ENCODE measurements at regions not wholly inside any gene's neighbourhood (a gene's known extent, or its start where the extent isn't known, plus 50 kb on each side); places are given as distances from the start of the nearest gene placed in this dataset.

DNA sequence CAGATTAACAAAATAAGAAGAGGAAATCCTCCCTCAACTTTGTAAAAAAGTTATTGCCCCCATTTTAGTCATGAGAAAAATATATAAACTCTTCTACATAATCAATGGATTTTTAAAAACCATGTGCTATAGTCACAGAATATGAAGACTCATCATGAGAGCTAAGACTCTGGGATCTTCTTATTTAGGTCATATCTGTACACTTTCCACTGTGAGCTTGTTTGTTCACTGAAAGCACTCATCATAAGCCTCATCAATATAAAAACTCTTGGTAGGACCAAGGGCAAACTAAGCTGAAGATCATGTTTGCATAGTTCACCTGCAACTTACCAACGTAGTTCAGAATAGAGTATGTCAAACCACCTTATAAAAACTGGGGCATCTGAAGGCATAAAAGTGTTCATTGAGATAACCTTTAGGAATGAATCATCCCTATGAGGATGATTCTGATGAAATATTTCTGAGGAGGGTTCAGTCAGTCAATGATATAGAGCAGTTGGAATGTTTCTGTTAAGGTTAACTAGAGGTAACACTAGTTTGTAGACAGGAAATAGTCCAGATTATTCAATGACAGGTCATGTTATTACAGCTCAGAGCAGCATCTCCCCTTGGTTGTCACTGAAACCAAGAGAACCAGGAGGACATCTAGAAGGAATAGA lies 289.9 kb upstream of the SMC2 start:
- peak; percentile 96 for DNase-seq

DNA sequence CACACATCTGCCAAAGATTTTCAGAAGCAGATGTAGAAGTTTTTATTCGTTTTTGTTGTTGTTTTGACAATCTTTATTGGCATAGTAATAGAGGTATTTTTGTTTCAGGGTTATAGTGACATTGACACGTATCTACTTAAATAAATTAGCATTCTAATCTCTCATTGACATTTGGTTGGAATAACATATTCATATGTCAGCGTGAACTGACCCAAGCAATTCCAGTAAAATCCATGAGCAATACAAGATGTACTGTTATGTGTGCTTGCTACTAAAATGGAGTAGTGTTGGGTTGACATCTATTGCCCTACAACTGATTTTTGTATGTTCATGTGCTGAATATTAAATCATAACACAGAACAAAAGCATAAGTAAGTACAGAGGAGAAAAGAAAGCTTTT lies 284.4 kb upstream of the SMC2 start:
- DNase-seq = no peak

DNA sequence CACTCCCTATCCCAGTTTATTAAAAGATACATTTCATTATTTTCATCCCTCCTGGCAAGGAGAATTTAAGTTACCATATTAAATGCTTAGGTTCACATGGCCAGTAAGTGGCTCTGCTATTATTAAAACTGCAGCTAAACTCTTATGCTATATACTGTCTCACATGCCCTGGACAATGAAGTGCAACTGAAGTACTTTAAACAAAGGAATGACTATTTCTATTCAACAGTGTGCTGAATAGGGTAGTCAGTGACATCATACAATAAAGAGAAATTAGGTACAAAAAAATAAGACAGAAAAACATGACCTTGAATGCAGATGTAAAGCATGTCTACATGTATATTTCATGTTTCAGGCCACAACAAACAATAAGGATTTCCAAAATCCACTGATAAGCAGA lies 282.6 kb upstream of the SMC2 start:
- no peak for DNase-seq

DNA sequence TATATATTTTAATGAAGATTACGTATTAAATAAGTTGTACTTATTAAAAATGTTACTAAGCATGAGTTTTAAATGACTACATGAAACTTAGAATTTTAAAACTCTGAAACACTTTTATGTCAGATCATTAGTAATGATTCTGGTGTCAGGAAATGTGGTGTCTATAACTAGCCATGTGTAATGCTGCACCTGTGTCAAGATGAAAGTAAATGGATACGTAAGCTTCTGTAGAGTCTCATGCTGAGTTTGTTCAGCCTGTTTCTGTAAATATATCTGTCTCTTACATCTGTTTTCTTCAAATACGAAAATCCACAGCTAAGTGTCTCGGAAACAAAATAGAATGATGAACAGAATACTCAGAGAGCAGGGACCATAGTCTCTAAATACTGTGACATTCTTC lies 278.0 kb upstream of the SMC2 start:
- DNase-seq = no peak

DNA sequence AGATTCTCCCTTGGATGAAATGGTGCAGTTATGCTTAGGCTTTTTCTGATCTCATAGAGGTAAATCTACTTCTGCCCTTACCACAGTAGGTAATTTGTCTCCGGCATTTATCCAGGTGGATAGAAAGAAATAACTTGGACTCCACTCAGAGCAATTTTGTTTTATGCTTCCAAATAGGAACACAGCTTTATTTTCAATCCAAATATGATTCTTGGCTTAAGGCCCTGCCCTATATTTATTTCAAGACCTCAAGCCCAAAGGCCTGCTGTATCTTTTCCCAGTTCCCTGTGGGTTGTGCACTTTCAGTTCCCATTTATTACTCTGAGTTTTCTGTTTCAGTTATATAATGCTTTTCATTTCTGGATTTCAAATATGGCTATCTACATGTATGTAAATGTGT lies 274.2 kb upstream of the SMC2 start:
- DNase-seq = no peak

DNA sequence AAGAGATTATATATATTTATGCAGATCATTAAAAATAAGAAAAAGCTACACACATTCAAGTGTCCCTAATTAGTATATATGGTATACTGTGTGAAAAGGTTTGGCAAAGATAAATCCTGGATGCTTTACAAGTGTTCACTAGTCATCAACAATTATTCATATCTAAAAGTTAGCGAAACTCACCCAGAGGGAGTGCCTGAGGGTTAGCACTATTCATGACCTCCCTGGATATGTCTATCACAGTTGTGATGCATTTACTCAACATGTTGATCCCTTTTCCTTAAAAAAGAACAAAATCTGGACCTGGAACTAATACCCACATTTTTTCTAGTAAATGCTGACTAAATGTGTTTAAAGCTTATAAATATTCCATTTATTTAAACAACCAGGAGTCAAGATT lies 273.0 kb upstream of the SMC2 start:
- no peak for DNase-seq

DNA sequence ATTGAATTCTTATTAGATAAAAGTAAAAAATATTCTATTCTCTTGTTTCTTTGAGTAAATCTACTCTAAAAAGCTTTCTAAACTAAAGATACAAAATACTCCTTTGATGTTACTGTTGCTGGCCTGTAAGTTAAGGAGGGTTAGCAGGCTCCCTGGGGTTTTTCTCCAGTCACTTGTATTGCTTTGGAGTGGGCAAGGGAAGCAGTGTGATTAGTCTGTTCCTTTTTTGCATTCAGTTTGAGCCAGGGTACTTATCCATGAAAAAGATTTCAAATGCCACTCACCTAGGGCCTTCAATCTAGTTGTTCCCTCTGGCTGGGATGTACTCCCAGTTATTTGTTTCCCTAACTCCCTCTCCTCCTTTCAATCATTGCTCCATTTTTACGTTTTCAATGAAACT lies 256.2 kb upstream of the SMC2 start:
- no peak for DNase-seq

DNA sequence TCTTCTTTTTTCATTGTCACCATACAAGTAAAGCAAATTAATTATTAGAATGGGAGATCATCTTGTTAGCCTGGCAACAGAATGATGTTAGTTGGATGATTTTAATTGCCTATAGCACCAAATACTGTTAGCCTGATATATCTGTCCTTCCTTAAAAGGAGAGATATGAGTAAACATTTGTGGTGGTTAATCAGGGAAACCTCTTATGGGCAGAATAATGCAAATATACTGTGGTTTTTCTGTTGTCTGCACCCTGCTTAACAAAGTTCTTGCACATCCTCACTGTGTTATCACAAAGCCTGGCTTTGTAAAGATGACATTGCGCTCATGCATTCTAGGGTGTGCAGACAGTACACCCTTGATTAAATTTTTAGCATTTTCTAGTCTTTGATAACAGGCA lies 254.9 kb upstream of the SMC2 start:
- no peak for DNase-seq

DNA sequence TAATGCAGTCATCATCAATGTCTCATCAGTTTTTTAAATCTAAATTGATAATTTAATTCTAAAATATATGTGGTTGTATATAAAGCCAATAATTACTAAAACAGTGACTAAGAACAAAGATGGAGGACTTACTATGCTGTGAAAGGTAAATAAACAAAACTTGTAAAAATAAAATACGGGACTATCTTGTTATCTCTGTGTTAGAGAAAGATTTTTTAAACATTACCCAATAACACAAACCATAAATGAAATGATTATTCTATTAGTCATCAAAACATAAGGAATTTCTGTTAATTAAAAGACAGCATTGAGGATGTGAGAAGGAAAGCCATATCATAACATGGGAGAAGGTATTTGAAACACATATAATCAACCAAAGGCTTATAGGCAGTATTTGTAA lies 226.2 kb upstream of the SMC2 start:
- DNase-seq = no peak

DNA sequence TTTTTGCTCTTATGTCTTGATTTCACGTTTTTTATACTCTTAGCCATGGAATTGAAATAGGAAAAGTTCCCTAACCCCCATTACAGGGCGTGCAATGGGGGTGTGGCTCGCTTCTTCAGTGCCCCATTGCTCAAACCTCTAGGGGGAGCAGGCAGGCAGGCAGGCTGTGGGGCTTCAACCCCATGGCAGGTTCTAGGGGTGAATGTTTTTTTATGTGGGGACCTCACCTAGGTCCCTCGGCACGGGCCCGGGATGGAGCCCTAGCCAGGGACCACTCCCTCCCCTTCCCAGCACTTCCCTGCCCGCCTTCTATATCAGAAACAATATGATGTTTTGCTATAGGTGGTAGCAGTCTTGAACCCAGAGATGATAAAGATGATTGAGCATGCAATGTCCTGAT lies 221.3 kb upstream of the SMC2 start:
- no peak for DNase-seq

DNA sequence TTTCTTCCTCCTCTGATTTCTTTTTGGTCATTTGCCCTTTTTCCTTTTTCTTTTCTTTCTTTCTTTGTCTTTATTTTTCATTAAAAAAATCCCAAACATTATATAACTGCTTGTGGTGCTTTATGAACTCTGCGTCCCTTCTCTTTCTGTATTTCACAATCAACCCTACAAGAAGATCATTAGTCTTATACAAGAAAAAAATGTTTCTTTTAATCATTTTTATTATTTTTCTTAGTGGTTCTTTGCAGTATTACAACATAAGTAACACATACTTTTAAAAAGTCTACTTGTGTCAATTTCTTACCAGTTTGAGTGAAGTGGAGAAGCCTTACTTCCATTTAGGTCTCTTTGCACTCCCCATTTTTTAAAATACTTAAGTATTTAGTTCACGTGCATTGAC lies 212.7 kb upstream of the SMC2 start:
- no peak for DNase-seq

DNA sequence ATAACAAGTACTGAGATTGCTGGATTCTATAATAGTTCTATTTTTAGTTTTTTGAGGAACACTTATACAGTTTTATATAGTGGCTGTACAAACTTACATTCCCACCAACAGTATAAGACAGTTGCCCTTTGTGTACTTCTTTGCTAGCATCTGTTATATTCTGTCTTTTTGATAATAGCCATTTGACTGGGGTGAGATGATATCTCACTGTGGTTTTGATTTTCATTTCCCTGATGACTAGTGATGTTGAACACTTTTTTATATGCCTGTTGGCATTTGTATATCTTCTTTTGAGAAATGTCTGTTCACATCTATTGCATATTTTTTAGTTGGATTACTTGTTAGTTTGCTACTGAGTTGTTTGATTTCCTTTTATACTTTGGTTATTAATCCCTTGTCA lies 204.1 kb upstream of the SMC2 start:
- DNase-seq = no peak

DNA sequence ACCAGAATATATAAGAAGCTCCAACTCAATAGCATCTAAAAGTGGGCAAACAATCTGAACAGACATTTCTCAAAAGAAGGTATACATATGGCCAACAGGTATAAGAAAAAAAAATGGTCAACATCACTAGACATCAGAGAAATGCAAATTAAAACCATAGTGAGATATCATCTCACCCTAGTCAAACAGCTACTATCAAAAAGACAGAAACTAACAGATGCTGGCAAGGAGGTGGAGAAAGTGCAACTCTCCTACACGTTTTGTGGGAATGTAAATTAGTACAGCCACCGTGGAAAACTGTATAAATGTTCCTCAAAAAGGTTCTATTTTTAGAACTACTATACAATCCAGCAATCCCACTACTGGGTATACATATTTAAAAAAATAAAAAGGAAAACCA lies 199.9 kb upstream of the SMC2 start:
- no peak for DNase-seq

DNA sequence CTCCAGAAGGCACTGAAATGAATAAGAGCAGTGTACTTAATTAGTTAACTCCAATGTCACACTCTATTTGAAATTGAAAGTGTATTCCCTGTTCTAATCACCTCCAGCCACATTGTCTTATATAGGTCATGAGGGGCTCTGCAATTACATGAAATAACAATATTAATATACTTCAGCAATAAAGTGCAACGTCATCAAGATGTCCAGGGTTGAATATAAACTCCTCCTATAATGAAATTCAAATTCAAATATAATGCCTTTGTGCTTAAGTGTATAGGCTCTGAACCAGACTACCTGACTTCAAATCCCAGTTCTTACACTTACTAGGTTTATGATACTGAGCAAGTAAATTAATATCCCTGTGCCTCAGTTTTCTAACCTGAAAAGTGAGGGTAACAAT lies 195.6 kb upstream of the SMC2 start:
- DNase-seq = no peak

DNA sequence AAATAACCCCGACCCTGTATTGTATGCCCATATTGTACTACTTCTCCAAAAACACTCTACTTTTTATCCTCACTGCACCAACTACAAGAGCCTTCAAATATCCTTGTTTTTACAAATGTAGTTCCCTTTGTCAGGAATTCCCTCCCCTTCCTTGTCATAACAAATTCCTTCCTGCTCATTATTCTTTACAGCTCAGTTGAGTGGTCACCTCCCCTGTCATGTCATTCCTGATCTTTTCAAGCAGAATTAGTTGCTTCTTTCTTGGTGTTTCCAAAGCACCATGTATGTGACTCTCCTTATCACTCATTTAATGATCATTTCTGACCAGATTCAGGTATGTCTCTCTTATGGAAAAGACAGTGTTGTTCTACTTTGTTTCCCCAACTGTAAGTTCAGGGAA lies 194.2 kb upstream of the SMC2 start:
- no peak for DNase-seq

DNA sequence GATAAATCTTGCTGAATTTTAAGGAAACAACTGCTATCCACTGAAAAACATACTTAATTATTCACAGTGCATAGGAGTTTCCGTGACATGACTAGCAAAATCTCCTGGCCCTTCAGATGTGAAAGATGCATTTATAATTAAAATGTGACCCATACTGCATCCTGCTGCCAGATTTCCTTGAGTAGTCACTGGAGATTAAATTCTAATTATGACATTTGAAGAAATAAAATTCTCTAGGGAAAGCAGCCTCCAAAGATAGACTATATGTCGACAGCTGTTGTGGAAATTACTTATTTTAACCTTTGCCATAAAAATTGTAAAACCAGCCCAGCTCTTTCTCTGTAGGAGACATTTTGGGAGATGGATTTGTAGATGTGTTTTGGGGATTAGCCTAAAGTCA lies 193.6 kb upstream of the SMC2 start:
- no peak for DNase-seq

DNA sequence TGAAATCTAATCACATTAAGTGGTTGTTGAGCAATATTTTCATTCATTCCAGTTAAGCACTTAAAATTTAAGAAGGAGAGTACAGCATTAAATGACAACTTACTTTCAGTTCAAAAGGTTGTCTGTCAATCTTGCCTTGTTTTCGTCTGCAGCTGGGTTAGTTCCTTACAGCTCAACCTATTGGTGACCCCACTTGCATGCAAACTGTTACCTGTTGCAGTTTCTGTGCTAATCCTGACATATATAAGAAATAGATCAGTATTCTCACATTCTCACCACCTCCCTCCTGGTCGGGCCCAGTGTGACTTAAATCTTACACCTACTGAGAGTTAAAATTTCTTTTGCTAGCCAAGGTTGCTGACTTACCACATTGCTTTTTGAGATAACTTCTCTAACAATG lies 191.8 kb upstream of the SMC2 start:
- no peak for DNase-seq

DNA sequence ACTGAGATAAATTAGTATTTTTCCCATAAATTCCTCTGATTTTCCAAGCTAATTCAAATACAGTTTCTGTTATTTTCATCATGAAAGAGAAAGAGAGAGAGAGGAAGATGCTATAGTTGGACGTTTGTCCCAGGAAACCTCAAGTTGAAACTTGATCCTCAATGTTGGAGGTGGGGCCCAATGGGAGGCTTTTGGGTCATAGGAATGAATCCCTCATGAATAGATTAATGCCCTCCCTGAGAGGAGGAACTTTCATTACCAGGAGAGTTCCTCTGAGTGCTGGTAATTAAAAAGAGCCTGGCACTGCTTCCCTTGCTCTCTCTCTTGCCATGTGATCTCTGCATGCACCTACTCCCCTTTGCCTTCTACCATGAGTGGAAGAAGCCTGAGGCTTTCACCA lies 189.9 kb upstream of the SMC2 start:
- DNase-seq = no peak

DNA sequence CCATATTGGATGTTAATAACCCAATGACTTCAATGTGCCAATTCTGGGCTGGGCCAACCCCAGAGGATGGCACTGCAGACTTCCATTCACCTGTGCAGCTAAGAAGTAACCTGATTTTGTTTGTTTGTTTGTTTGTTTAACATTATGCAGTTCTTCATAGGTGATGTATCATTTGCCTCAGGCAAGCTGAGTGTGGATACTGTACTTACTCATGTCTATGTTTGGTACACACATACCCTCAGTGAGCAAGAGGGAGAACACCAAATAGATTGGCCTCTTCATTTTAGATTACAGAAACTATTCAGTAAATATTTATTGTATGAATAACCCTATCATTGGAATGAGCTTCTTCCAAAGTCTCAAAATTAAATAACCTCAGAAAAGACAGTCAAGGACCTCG lies 180.2 kb upstream of the SMC2 start:
- no peak for DNase-seq

DNA sequence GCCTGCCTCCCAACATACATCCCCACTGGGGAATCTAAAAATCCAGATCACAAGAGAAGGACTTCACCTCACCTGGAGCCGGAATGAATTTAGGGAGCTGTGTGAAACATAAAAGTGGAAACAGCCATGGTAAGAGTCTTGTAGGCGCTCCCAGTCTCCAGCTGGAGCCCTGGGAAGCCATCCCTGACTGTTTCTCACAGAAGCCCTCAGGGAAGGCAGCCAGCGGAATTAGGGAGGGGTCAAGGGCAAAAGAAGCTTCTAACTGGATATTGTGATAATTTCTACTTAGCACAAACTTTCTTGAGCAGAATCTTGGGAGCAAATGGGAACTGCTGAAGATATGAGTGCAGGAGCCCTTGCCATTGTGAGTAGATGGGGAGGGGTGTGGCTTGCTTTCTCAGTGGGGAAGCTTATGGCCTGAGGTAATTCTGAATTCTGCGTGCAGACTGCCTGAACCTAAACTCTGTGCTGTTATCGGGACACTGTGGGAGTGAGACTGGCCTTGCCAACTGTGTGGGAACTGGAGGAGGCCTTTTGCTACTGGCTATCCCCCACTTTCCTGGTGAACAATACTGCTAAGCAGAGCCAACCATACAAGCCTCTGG lies 174.4 kb upstream of the SMC2 start:
- no peak for DNase-seq

DNA sequence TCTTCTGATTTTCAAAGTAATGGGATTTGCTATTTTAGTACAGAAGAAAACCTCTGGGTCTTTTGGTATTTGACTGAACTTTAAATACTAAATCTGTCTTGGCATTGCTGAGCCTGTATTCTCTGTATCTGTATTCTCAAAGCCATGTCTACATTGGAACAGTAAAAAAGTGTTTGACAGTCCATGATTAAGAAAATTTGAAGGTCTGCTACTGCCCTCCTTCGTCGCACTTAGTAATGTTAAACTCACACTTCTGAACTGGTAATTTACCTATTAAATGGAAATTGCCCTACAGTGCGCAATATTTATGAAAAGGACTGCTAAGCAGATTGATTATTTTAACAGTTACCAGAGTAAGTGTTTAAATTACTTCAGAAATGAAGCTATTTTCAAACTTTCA lies 165.7 kb upstream of the SMC2 start:
- no peak for DNase-seq

DNA sequence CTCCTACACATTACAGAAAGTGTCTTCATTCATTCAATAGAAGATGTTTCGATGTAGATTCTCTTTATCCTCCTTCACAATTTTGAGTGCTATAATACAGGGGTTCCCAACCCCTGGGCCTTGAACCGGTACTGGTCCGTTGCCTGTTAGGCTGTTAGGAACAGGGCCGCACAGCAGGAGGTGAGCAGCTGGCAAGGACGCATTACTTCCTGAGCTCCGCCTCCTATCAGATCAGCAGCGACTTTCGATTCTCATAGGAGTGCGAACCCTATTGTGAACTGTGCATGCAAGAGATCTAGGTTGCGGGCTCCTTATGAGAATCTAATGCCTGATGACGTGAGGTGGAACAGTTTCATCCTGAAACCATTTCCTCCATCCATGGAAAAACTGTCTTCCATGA lies 153.0 kb upstream of the SMC2 start:
- no peak for DNase-seq

DNA sequence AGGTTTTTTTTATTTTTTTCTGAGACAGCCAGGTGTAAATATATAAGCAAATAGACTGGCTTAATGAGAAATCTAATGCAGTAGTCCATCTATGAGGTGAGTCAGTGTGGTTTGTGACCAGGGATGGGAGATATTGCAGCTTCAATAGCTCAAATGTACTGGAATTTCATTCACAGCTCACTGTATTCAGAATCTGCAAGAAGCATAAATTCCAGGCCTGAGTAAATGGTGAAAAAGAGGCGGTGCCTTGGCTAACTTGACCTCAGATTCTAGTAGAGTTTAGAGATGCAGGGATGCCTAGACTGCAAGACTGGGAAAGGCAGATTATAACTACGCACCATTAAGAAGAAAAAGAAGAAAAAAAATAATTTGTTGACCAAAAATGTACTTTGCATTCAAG lies 151.9 kb upstream of the SMC2 start:
- DNase-seq = no peak

DNA sequence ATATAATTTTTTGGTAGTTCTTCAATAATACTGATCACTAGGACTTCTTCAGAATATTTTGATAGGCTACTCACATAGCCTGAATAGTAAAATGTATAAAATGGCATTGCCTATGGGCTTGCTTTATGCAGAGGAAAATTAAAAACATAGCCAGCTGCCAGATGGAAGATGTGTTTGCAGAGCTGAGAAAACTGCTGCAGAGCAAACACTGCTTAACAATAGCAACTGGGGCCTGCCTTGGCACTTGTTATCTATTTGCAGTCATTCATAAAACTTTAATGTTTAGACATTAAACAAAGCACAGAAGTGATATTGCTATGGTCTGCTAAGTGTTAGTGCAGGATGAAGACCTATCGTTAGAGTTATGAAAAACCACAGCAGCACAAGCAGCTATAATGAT lies 151.5 kb upstream of the SMC2 start:
- no peak for DNase-seq

DNA sequence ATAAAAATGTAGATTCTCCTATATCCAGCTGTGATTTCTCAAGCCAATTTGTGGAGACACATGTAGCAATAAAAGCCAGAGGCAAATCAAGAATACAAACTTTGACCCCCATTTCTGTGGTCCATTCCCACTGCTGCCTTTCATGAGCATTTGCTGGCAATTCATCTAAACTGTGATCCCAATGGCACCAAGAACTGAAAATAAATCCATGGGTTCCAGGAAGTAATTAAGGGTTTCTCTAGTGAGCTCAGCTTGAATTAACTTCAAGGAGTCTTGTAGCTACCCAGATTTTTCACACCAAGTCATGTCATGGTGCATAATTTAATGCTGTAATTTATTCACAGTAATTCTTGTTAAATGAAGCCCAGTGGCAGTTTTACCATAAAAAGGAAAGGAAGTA lies 145.0 kb upstream of the SMC2 start:
- no peak for DNase-seq

DNA sequence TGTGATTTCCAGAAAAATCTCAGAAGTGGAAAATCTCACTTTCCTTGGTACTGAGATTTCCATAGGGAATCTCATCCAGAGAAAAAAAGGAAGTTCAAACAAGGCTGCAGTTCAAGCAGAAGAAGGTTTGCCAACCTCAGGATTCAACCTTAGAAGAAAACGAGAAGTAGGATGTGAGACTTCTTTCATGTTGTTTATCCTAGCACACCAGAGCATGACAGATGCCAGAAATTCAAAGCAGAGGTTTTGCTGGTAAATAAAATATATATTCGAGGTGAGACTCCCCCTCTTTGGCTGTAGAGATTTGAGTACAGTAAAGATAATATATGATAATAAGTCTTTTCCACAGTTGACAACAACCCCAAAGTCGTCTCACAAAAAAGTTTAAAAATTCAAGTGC lies 116.9 kb upstream of the SMC2 start:
- DNase-seq = no peak
